Activated CD4-positive, alpha-beta T cell treated with anti-CD3 and anti-CD28 coated beads, Interleukin-2, amount 50 U/mL, for 48 hours (primary cell): ENCODE measurements at regions not wholly inside any gene's neighbourhood (a gene's known extent, or its start where the extent isn't known, plus 50 kb on each side); places are given as distances from the start of the nearest gene placed in this dataset.

ENCODE experiments used
- DNase-seq, 2 experiments: peaks; one replicate each; pipeline ENCODE4 v3.0.0-alpha.2; 2020

- no peak for DNase-seq
Measured at GRCh38 chr5:91741764-91742505, 358.8 kb upstream of the ARRDC3 start.

- no peak for DNase-seq
Measured at GRCh38 chr5:91730026-91730425, 346.9 kb upstream of the ARRDC3 start.

GRCh38 chr5:91727463-91727862, 344.3 kb upstream of the ARRDC3 start:
- no peak for DNase-seq

GRCh38 chr5:91722736-91723467, 339.8 kb upstream of the ARRDC3 start:
- no peak for DNase-seq

- DNase-seq = no peak
Measured at GRCh38 chr5:91712718-91713117, 329.6 kb upstream of the ARRDC3 start.

- no peak for DNase-seq
Measured at GRCh38 chr5:91707521-91707841, 324.4 kb upstream of the ARRDC3 start.

- DNase-seq = no peak
Measured at GRCh38 chr5:91706785-91707520, 323.8 kb upstream of the ARRDC3 start.

- no peak for DNase-seq
Measured at GRCh38 chr5:91703128-91703527, 320.0 kb upstream of the ARRDC3 start.

- DNase-seq = no peak
Measured at GRCh38 chr5:91699429-91699828, 316.3 kb upstream of the ARRDC3 start.

GRCh38 chr5:91691592-91691991, 308.5 kb upstream of the ARRDC3 start:
- no peak for DNase-seq

- no peak for DNase-seq
Measured at GRCh38 chr5:91690921-91691320, 307.8 kb upstream of the ARRDC3 start.

- DNase-seq = no peak
Measured at GRCh38 chr5:91687430-91687829, 304.3 kb upstream of the ARRDC3 start.

GRCh38 chr5:91684625-91685024, 301.5 kb upstream of the ARRDC3 start:
- no peak for DNase-seq

- no peak for DNase-seq
Measured at GRCh38 chr5:91670563-91670962, 287.4 kb upstream of the ARRDC3 start.

- no peak for DNase-seq
Measured at GRCh38 chr5:91670122-91670521, 287.0 kb upstream of the ARRDC3 start.

- no peak for DNase-seq
Measured at GRCh38 chr5:91668261-91668660, 285.1 kb upstream of the ARRDC3 start.

- DNase-seq = no peak
Measured at GRCh38 chr5:91652678-91653077, 269.6 kb upstream of the ARRDC3 start.

GRCh38 chr5:91651704-91652103, 268.6 kb upstream of the ARRDC3 start:
- DNase-seq = no peak

- DNase-seq = no peak
Measured at GRCh38 chr5:91645347-91645746, 262.2 kb upstream of the ARRDC3 start.

- no peak for DNase-seq
Measured at GRCh38 chr5:91643797-91644196, 260.7 kb upstream of the ARRDC3 start.

GRCh38 chr5:91642581-91642980, 259.5 kb upstream of the ARRDC3 start:
- DNase-seq = no peak

- DNase-seq = no peak
Measured at GRCh38 chr5:91641730-91642350, 258.7 kb upstream of the ARRDC3 start.

GRCh38 chr5:91639744-91640143, 256.6 kb upstream of the ARRDC3 start:
- DNase-seq = no peak

- no peak for DNase-seq
Measured at GRCh38 chr5:91638010-91638409, 254.9 kb upstream of the ARRDC3 start.
